ENCODE measurements at regions not wholly inside any gene's neighbourhood (a gene's known extent, or its start where the extent isn't known, plus 50 kb on each side); places are given as distances from the start of the nearest gene placed in this dataset.

GRCh38 chr10:106136175-106136574, 1028.3 kb downstream of the SORCS1 start:
- H3K27ac ChIP-seq (ENCODE audit: low read depth, low read length), result no peak overlapping the region
- no peaks in the 10 kb centered on the region for H3K36me3 ChIP-seq (ENCODE audit: insufficient read depth, low read length)
- H3K27me3 ChIP-seq (ENCODE audit: insufficient read depth, low read length), result no peaks in the 10 kb centered on the region
- no peaks in the 10 kb centered on the region for H3K9me3 ChIP-seq (ENCODE audit: insufficient read depth, low read depth, low read length)
- H3K9ac ChIP-seq (ENCODE audit: low read depth, low read length), result no peak overlapping the region
- no peak overlapping the region for H3K4me3 ChIP-seq (ENCODE audit: low read length)
- H3K4me1 ChIP-seq (ENCODE audit: insufficient read depth, low read length), result no peaks in the 10 kb centered on the region

DNA sequence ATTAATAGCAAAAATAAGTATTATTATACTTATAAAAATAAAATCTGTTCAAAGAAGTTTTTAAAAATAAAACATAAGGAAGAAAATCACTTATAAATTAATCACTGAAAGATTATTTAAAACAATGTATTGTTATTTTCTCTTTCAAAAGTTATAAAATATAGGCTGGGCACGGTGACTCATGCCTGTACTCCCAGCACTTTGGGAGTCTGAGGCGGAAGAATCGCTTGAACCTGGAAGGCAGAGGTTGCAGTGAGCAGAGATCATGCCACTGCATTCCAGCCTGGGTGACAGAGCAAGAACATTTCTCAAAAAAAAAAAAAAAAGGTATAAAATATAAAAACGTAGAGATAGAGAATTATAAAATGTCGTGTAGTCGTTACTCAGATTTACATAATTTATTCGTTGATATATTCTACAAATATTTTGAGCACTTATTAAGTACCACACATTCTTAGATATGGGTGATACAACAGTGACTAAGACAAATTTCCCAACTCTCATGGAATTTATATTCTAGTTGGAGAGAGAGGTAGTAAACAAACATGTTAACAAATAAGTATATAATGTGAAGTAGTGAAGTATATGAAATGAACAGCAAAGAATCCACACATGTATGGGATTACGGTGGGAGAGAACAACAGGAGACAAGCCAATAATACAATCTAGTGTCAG, 1030.0 kb downstream of the SORCS1 start:
- H3K27me3 ChIP-seq (ENCODE audit: insufficient read depth, low read length), result no peaks in the 10 kb centered on the region
- 88% methylated on average over 4 of the region's 8 CpGs for WGBS
- no peaks in the 10 kb centered on the region for H3K4me1 ChIP-seq (ENCODE audit: insufficient read depth, low read length)
- H3K9me3 ChIP-seq (ENCODE audit: insufficient read depth, low read depth, low read length), result no peaks in the 10 kb centered on the region
- H3K27ac ChIP-seq (ENCODE audit: low read depth, low read length), result no peak overlapping the region
- H3K9ac ChIP-seq (ENCODE audit: low read depth, low read length), result no peak overlapping the region
- no peak overlapping the region for H3K4me3 ChIP-seq (ENCODE audit: low read length)
- H3K36me3 ChIP-seq (ENCODE audit: insufficient read depth, low read length), result no peaks in the 10 kb centered on the region

- Histone ChIP-seq H3K27ac (ENCODE audit: low read depth, low read length) (no peak overlapping the region), H3K4me1 (ENCODE audit: insufficient read depth, low read length) (no peaks in the 10 kb centered on the region), H3K9ac (ENCODE audit: low read depth, low read length) (no peak overlapping the region), H3K9me3 (ENCODE audit: insufficient read depth, low read depth, low read length) (no peaks in the 10 kb centered on the region), H3K36me3 (ENCODE audit: insufficient read depth, low read length) (no peaks in the 10 kb centered on the region), H3K27me3 (ENCODE audit: insufficient read depth, low read length) (no peaks in the 10 kb centered on the region), H3K4me3 (ENCODE audit: low read length) (no peak overlapping the region)
- no CpG with 5 or more reads among the region's 2 CpGs for WGBS
These were observed 1031.1 kb downstream of the SORCS1 start for GRCh38 chr10:106133451-106133850.

GRCh38 chr10:106132956-106133355, 1031.5 kb downstream of the SORCS1 start:
- Histone ChIP-seq H3K9me3 (ENCODE audit: insufficient read depth, low read depth, low read length) (no peaks in the 10 kb centered on the region), H3K4me1 (ENCODE audit: insufficient read depth, low read length) (no peaks in the 10 kb centered on the region)
- 64% methylated on average over 2 of the region's 3 CpGs for WGBS

GRCh38 chr10:106114656-106115186, 1049.8 kb downstream of the SORCS1 start:
- no peaks in the 10 kb centered on the region for H3K27me3 ChIP-seq (ENCODE audit: insufficient read depth, low read length)
- no peak overlapping the region for H3K9ac ChIP-seq (ENCODE audit: low read depth, low read length)
- 98% methylated on average over 8 of the region's 8 CpGs for WGBS
- no peak overlapping the region for H3K4me3 ChIP-seq (ENCODE audit: low read length)
- H3K36me3 ChIP-seq (ENCODE audit: insufficient read depth, low read length), result no peaks in the 10 kb centered on the region
- H3K4me1 ChIP-seq (ENCODE audit: insufficient read depth, low read length), result no peaks in the 10 kb centered on the region
- no peak overlapping the region for H3K27ac ChIP-seq (ENCODE audit: low read depth, low read length)
- H3K9me3 ChIP-seq (ENCODE audit: insufficient read depth, low read depth, low read length), result no peaks in the 10 kb centered on the region; the same call in 1 of the 2 replicates

More at GRCh38 chr10:106132956-106133355, 1031.5 kb downstream of the SORCS1 start:
- Histone ChIP-seq H3K27ac (ENCODE audit: low read depth, low read length) (no peak overlapping the region), H3K36me3 (ENCODE audit: insufficient read depth, low read length) (no peaks in the 10 kb centered on the region), H3K4me3 (ENCODE audit: low read length) (no peak overlapping the region), H3K27me3 (ENCODE audit: insufficient read depth, low read length) (no peaks in the 10 kb centered on the region), H3K9ac (ENCODE audit: low read depth, low read length) (no peak overlapping the region)

- no CpG with 5 or more reads among the region's 1 CpG for WGBS
- no peaks in the 10 kb centered on the region for H3K36me3 ChIP-seq (ENCODE audit: insufficient read depth, low read length)
- H3K27ac ChIP-seq (ENCODE audit: low read depth, low read length), result no peak overlapping the region
- H3K4me1 ChIP-seq (ENCODE audit: insufficient read depth, low read length), result no peaks in the 10 kb centered on the region
- H3K9me3 ChIP-seq (ENCODE audit: insufficient read depth, low read depth, low read length), result no peaks in the 10 kb centered on the region
- no peak overlapping the region for H3K4me3 ChIP-seq (ENCODE audit: low read length)
- no peaks in the 10 kb centered on the region for H3K27me3 ChIP-seq (ENCODE audit: insufficient read depth, low read length)
- H3K9ac ChIP-seq (ENCODE audit: low read depth, low read length), result no peak overlapping the region
These were observed 1053.3 kb downstream of the SORCS1 start for GRCh38 chr10:106111246-106111645.

DNA sequence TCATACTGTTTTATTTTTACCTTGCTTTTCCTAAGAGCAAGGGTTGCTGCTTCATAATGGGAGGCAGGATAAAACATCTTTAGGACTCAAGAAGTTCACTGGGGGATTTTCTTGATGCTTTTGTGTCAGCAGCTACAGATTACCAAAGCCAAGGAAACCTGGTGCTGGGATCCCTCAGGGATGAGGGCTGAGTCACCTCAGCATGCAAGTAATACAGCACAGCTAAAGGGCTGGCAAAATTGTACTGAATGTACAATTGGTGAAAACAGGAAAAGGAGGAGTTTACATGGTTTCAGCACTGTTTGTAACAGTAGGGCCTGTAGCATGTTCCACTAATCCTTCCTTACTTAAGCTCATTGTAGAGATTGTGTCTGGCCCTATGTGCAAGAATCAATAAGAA, 1056.8 kb downstream of the SORCS1 start:
- Histone ChIP-seq H3K9me3 (ENCODE audit: insufficient read depth, low read depth, low read length) (no peaks in the 10 kb centered on the region), H3K36me3 (ENCODE audit: insufficient read depth, low read length) (no peaks in the 10 kb centered on the region), H3K4me1 (ENCODE audit: insufficient read depth, low read length) (no peaks in the 10 kb centered on the region), H3K27ac (ENCODE audit: low read depth, low read length) (no peak overlapping the region), H3K27me3 (ENCODE audit: insufficient read depth, low read length) (no peaks in the 10 kb centered on the region), H3K9ac (ENCODE audit: low read depth, low read length) (no peak overlapping the region), H3K4me3 (ENCODE audit: low read length) (no peak overlapping the region)

DNA sequence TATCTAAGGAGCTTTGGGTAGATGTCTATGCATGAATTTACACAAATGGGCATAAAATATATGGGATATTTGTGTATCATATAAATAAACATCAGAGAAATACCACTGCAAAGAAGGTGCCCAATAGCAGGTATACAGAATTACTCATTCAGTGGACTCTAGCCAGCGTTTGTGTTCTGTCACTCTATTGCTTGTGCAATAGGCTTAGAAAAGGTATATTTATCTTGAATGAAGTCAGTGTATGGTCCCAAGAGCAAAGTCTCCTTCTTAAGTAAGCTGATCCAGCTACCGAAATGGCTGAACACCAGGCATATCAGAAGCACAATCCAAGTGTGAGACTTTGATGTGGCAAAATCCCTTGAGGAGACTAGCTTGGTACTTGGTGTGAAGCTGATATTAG, 1058.4 kb downstream of the SORCS1 start:
- H3K27me3 ChIP-seq (ENCODE audit: insufficient read depth, low read length), result no peaks in the 10 kb centered on the region
- no peaks in the 10 kb centered on the region for H3K9me3 ChIP-seq (ENCODE audit: insufficient read depth, low read depth, low read length)
- 95% methylated on average over 2 of the region's 2 CpGs for WGBS
- no peaks in the 10 kb centered on the region for H3K4me1 ChIP-seq (ENCODE audit: insufficient read depth, low read length)
- no peak overlapping the region for H3K9ac ChIP-seq (ENCODE audit: low read depth, low read length)
- H3K4me3 ChIP-seq (ENCODE audit: low read length), result no peak overlapping the region
- no peaks in the 10 kb centered on the region for H3K36me3 ChIP-seq (ENCODE audit: insufficient read depth, low read length)
- H3K27ac ChIP-seq (ENCODE audit: low read depth, low read length), result no peak overlapping the region

DNA sequence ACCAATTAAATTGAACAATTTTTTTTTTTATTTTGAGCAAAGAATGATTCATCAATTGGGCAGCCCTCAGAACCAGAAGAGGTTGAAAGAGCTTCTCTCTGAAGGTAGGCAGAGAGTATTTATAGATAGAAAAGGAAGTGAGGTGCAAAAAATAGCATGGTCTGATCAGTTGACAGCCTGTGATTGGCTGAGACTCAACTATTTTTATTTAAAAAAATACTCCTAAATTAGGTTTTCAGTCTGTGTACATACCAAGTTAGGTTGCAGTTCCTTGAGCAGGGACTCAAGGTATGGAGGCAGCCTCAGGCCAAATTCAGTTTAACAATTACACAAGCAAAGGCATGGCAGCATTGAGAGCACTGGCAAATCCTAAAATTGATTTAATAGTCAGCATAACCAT, 1074.7 kb downstream of the SORCS1 start:
- no peaks in the 10 kb centered on the region for H3K36me3 ChIP-seq (ENCODE audit: insufficient read depth, low read length)
- no peak overlapping the region for H3K27ac ChIP-seq (ENCODE audit: low read depth, low read length)
- no peaks in the 10 kb centered on the region for H3K27me3 ChIP-seq (ENCODE audit: insufficient read depth, low read length)
- H3K4me1 ChIP-seq (ENCODE audit: insufficient read depth, low read length), result 0 out of 2 replicates have a peak, but pooled peaks cover 3% of the 10 kb centered on the region
- H3K9me3 ChIP-seq (ENCODE audit: insufficient read depth, low read depth, low read length), result no peaks in the 10 kb centered on the region
- no peak overlapping the region for H3K4me3 ChIP-seq (ENCODE audit: low read length)
- no peak overlapping the region for H3K9ac ChIP-seq (ENCODE audit: low read depth, low read length)

- 0 out of 2 replicates have a peak, but pooled peaks cover 3% of the 10 kb centered on the region for H3K4me1 ChIP-seq (ENCODE audit: insufficient read depth, low read length)
- H3K27me3 ChIP-seq (ENCODE audit: insufficient read depth, low read length), result no peaks in the 10 kb centered on the region
- H3K36me3 ChIP-seq (ENCODE audit: insufficient read depth, low read length), result no peaks in the 10 kb centered on the region
- H3K9ac ChIP-seq (ENCODE audit: low read depth, low read length), result no peak overlapping the region
- H3K4me3 ChIP-seq (ENCODE audit: low read length), result no peak overlapping the region
- H3K27ac ChIP-seq (ENCODE audit: low read depth, low read length), result no peak overlapping the region
- 91% methylated on average over 1 of the region's 1 CpG for WGBS
- no peaks in the 10 kb centered on the region for H3K9me3 ChIP-seq (ENCODE audit: insufficient read depth, low read depth, low read length)
These were observed 1078.1 kb downstream of the SORCS1 start for GRCh38 chr10:106086391-106086790.

DNA sequence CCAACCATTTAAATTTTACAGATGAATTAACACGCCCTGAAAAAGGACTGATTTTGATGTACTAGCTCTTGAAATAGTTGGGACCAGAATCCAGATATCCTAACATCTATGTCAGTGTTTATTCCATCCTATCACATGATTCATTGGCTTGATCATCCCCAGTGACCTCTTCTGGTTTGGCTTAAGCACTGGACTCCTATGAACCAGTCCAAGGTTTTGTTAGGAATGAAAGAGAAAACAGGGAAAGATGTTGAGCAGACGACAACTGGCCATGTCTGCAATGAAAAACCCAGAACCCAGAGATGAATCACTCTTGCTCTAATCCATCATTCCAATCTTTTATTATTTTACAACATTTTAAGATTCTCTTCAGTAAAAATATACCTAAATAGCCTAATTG, 1080.9 kb downstream of the SORCS1 start:
- Histone ChIP-seq H3K36me3 (ENCODE audit: insufficient read depth, low read length) (no peaks in the 10 kb centered on the region), H3K9ac (ENCODE audit: low read depth, low read length) (no peak overlapping the region), H3K4me3 (ENCODE audit: low read length) (no peak overlapping the region), H3K27me3 (ENCODE audit: insufficient read depth, low read length) (no peaks in the 10 kb centered on the region), H3K9me3 (ENCODE audit: insufficient read depth, low read depth, low read length) (no peaks in the 10 kb centered on the region), H3K4me1 (ENCODE audit: insufficient read depth, low read length) (0 out of 2 replicates have a peak, but pooled peaks cover 3% of the 10 kb centered on the region), H3K27ac (ENCODE audit: low read depth, low read length) (no peak overlapping the region)
- WGBS, result 80% methylated on average over 2 of the region's 2 CpGs

DNA sequence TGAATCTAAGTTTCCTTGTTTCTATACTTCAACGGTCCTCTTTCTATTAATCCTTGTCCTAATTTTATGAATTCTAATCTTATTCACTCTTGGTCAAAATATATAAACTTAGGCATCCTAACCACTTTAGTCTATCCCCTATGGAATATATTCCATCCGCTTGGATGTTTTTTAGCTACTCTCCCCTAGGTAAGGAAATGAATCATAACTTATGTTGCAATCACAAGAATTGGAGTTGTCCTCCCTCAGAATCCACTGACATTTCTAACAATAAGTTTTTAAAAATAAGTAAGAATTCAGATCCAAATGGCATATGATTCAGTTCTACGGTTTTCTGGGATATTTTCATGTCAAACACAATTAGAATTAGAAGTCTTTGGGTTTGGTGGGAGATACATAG, 1081.6 kb downstream of the SORCS1 start:
- Histone ChIP-seq H3K27me3 (ENCODE audit: insufficient read depth, low read length) (no peaks in the 10 kb centered on the region), H3K27ac (ENCODE audit: low read depth, low read length) (no peak overlapping the region), H3K4me3 (ENCODE audit: low read length) (no peak overlapping the region), H3K9me3 (ENCODE audit: insufficient read depth, low read depth, low read length) (no peaks in the 10 kb centered on the region), H3K4me1 (ENCODE audit: insufficient read depth, low read length) (0 out of 2 replicates have a peak, but pooled peaks cover 3% of the 10 kb centered on the region), H3K36me3 (ENCODE audit: insufficient read depth, low read length) (no peaks in the 10 kb centered on the region), H3K9ac (ENCODE audit: low read depth, low read length) (no peak overlapping the region)
- WGBS, result 93% methylated on average over 2 of the region's 3 CpGs

Data from HUES64 (cell line).